H1 (cell line): ENCODE measurements at regions not wholly inside any gene's neighbourhood (a gene's known extent, or its start where the extent isn't known, plus 50 kb on each side); places are given as distances from the start of the nearest gene placed in this dataset.

ENCODE experiments used
- CTCF ChIA-PET: fragments of 300-600 bp; sonication (Branson Sonifier 250); formaldehyde crosslinking; loops from one replicate; lab custom pipeline; 2021; ENCODE audit not compliant: partially characterized antibody; lab: Charles Lee
- POLR2A ChIA-PET: fragments of 300-600 bp; sonication (Branson Sonifier 250); formaldehyde crosslinking; loops from one replicate; lab custom pipeline; 2021; ENCODE audit warnings: inconsistent platforms; ENCODE audit not compliant: partially characterized antibody; lab: Charles Lee
- DNase-seq, 2 experiments: peaks; one replicate each; pipeline versions ENCODE4 v3.0.0 to v3.0.0-alpha.2; 2010 to 2022; ENCODE audit warnings: low spot score in 2 of 2, low read depth in 1 of 2, mixed read lengths in 1 of 2
- FAIRE-seq: peaks from 2 replicates; lab custom pipeline; 2011; peaks lifted over from hg19 to GRCh38; lab: Jason Lieb, UNC
- H2AFZ ChIP-seq: 2 replicates; pipeline ENCODE4 v1.8.1; 2012; ENCODE audit warnings: low read length, inconsistent platforms
- H2AK5ac ChIP-seq: 2 replicates; pipeline ENCODE4 v1.6.1; 2013; ENCODE audit warnings: low read depth, low read length
- H2BK120ac ChIP-seq: replicated peaks from 2 replicates; pipeline ENCODE3; 2013; ENCODE audit warnings: low read depth, low read length, inconsistent platforms
- H2BK12ac ChIP-seq: 2 replicates; pipeline ENCODE4 v1.6.1; 2013; ENCODE audit warnings: low read depth, low read length
- H2BK15ac ChIP-seq: 2 replicates; pipeline ENCODE4 v1.6.1; 2013; ENCODE audit warnings: low read length
- H2BK20ac ChIP-seq: 2 replicates; pipeline ENCODE4 v1.6.1; 2013; ENCODE audit warnings: low read length
- H2BK5ac ChIP-seq: 2 replicates; pipeline ENCODE4 v1.6.1; 2013; ENCODE audit warnings: low read depth, low read length
- H3K14ac ChIP-seq: 2 replicates; pipeline ENCODE4 v1.6.1; 2013; ENCODE audit warnings: inconsistent platforms; ENCODE audit not compliant: insufficient read length
- H3K18ac ChIP-seq: 2 replicates; pipeline ENCODE4 v1.6.1; 2013; ENCODE audit warnings: low read length; ENCODE audit errors: extremely low read depth
- H3K23ac ChIP-seq: 2 replicates; pipeline ENCODE4 v1.6.1; 2013; ENCODE audit warnings: inconsistent platforms; ENCODE audit not compliant: insufficient read length
- H3K23me2 ChIP-seq: 2 replicates; pipeline ENCODE4 v1.6.1; 2013; ENCODE audit warnings: low read depth, low read length
- H3K27ac ChIP-seq: 2 replicates; pipeline ENCODE4 v1.6.1; 2011; ENCODE audit warnings: low read depth, low read length, inconsistent platforms
- H3K27me3 ChIP-seq, 4 experiments: replicated peaks in 1 of 4; 1 replicate in 1 of 4; 2 replicates in 3 of 4; pipeline versions ENCODE4 v1.6.1 to v1.8.1; 2011 to 2013; ENCODE audit warnings: low read length in 3 of 4, mild to moderate bottlenecking in 3 of 4, inconsistent platforms in 2 of 4, mixed read lengths in 2 of 4, moderate library complexity in 1 of 4; ENCODE audit not compliant: control insufficient read depth in 3 of 4, insufficient read depth in 3 of 4; ENCODE audit errors: extremely low read depth in 1 of 4
- H3K36me3 ChIP-seq, 4 experiments: 2 replicates each; pipeline versions ENCODE4 v1.6.1 to v1.8.1; 2011 to 2013; ENCODE audit warnings: mild to moderate bottlenecking in 4 of 4, low read length in 3 of 4, moderate library complexity in 2 of 4, control low read depth in 1 of 4, inconsistent platforms in 1 of 4; ENCODE audit not compliant: insufficient read depth in 4 of 4, control insufficient read depth in 2 of 4
- H3K4ac ChIP-seq: replicated peaks from 2 replicates; pipeline ENCODE3; 2013; ENCODE audit warnings: low read length, low read depth, mixed read lengths, inconsistent platforms; ENCODE audit not compliant: insufficient read length
- H3K4me1 ChIP-seq, 4 experiments: replicated peaks in 1 of 4; 1 replicate in 1 of 4; 2 replicates in 3 of 4; pipeline versions ENCODE4 v1.6.1 to v1.8.1; 2011 to 2013; ENCODE audit warnings: low read length in 3 of 4, inconsistent platforms in 2 of 4, mixed read lengths in 1 of 4; ENCODE audit not compliant: insufficient read depth in 4 of 4, control insufficient read depth in 3 of 4
- H3K4me2 ChIP-seq, 2 experiments: 2 replicates each; pipeline versions ENCODE4 v1.6.1 to v1.8.1; 2011 to 2013; ENCODE audit warnings: low read depth in 2 of 2, low read length in 2 of 2, control low read depth in 1 of 2, inconsistent platforms in 1 of 2, mild to moderate bottlenecking in 1 of 2; ENCODE audit not compliant: insufficient read depth in 1 of 2
- H3K4me3 ChIP-seq, 4 experiments: fragments of 200-600, 300-600 bp in 1 of 4; sonication (generic), shearing (Covaris generic), sonication (Bioruptor Twin) in 1 of 4; 2 replicates each; pipeline versions ENCODE4 v1.5.1 to v1.8.1; 2011 to 2016; ENCODE audit warnings: low read length in 4 of 4, low read depth in 3 of 4, control low read depth in 2 of 4, inconsistent platforms in 2 of 4, mild to moderate bottlenecking in 2 of 4, mixed read lengths in 1 of 4, moderate library complexity in 1 of 4; ENCODE audit not compliant: insufficient read depth in 2 of 4; ENCODE audit errors: extremely low read depth in 1 of 4
- H3K56ac ChIP-seq: replicated peaks from 2 replicates; pipeline ENCODE3; 2013; ENCODE audit warnings: low read depth, mild to moderate bottlenecking, mixed read lengths, low read length, inconsistent platforms; ENCODE audit not compliant: insufficient read length
- H3K79me1 ChIP-seq: 2 replicates; pipeline ENCODE4 v1.6.1; 2013; ENCODE audit warnings: low read depth, low read length, control low read depth
- H3K79me2 ChIP-seq, 2 experiments: 2 replicates each; pipeline versions ENCODE4 v1.6.1 to v1.8.1; 2012 to 2013; ENCODE audit warnings: low read length in 2 of 2, mild to moderate bottlenecking in 2 of 2, inconsistent platforms in 1 of 2; ENCODE audit not compliant: insufficient read depth in 2 of 2, control insufficient read depth in 1 of 2
- H3K9ac ChIP-seq, 4 experiments: replicated peaks in 1 of 4; 1 replicate in 1 of 4; 2 replicates in 3 of 4; pipeline versions ENCODE4 v1.6.1 to v1.8.1; 2011 to 2013; ENCODE audit warnings: low read depth in 3 of 4, low read length in 3 of 4, control low read depth in 2 of 4, mild to moderate bottlenecking in 2 of 4, moderate library complexity in 2 of 4, inconsistent platforms in 1 of 4; ENCODE audit errors: extremely low read depth in 1 of 4
- H3K9me3 ChIP-seq, 2 experiments: 2 replicates each; pipeline versions ENCODE4 v1.6.1 to v1.8.1; 2012 to 2013; ENCODE audit warnings: mild to moderate bottlenecking in 2 of 2, moderate library complexity in 2 of 2, control low read depth in 1 of 2, inconsistent platforms in 1 of 2, low read depth in 1 of 2, low read length in 1 of 2, mixed read lengths in 1 of 2; ENCODE audit not compliant: insufficient read depth in 2 of 2
- H4K20me1 ChIP-seq, 2 experiments: replicated peaks in 1 of 2; 2 replicates each; pipeline versions ENCODE3 to v1.8.1; 2011 to 2013; ENCODE audit warnings: inconsistent platforms in 2 of 2, low read length in 2 of 2, mild to moderate bottlenecking in 1 of 2; ENCODE audit not compliant: insufficient read depth in 2 of 2, control insufficient read depth in 1 of 2
- H4K5ac ChIP-seq: 2 replicates; pipeline ENCODE4 v1.6.1; 2013; ENCODE audit warnings: low read length, low read depth, mixed read lengths, inconsistent platforms; ENCODE audit not compliant: insufficient read length
- H4K8ac ChIP-seq: 2 replicates; pipeline ENCODE4 v1.8.0; 2013; ENCODE audit warnings: mild to moderate bottlenecking, moderate library complexity, low read length, inconsistent platforms; ENCODE audit not compliant: insufficient read depth; ENCODE audit errors: extremely low read depth
- H4K91ac ChIP-seq: replicated peaks from 2 replicates; pipeline ENCODE3; 2013; ENCODE audit warnings: low read length, mixed read lengths, inconsistent platforms; ENCODE audit not compliant: insufficient read length
- CBX8 ChIP-seq: fragments of 300-800, 300-1000 bp; sonication (generic); IDR thresholded peaks from 2 replicates; pipeline ENCODE4 v1.7.1; 2016; ENCODE audit warnings: low read depth, low read length, borderline replicate concordance
- PHF8 ChIP-seq: fragments of 200-600 bp; sonication (generic); conservative IDR thresholded peaks from 2 replicates; pipeline ENCODE4 v1.7.1; 2012; ENCODE audit warnings: low read depth, mild to moderate bottlenecking, inconsistent platforms, low read length, moderate library complexity
- WGBS, 2 experiments: shearing (Covaris generic) in 1 of 2; methylation state at CpG; one replicate each; pipeline versions ENCODE4 v1.1.6 to v1.1.7; 2013 to 2015; ENCODE audit warnings: low lambda C conversion rate in 2 of 2, mixed read lengths in 2 of 2, inconsistent platforms in 1 of 2, low coverage in 1 of 2, missing lambda C conversion rate in 1 of 2; ENCODE audit not compliant: insufficient replicate concordance in 2 of 2, insufficient coverage in 1 of 2, insufficient read length in 1 of 2; ENCODE audit errors: extremely low coverage in 1 of 2, missing lambda C conversion rate in 1 of 2; 5-methylcytosine and 5-hydroxymethylcytosine counted together

DNA sequence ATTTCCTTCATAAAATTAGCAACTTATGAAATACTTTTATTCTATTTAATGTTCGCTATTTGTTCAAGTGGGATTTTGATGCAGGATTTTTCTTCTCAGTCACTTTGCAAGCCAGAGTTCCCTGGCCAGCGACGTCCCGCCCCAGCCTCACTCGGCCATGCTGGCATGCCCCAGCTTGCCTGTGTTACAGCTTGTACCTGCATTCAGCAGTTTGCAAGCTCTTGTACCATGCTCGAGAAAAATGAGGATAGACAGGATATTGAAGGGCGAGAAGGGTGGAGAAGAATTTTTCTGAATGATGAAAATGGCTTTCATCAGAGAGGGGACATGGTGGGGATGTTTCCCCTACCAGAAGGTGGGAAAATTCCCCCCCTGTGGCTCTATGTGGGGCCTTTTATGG, 2180.2 kb upstream of the PCDH20 start:
- Histone ChIP-seq H2BK12ac (no peak overlapping the region), H2BK120ac (no peak overlapping the region), H3K9me3 (no peaks in the 10 kb centered on the region), H4K20me1 (no peaks in the 10 kb centered on the region), H2BK15ac (no peak overlapping the region), H3K79me1 (no peaks in the 10 kb centered on the region), H3K27ac (no peak overlapping the region), H2AK5ac (no peak overlapping the region), H3K36me3 (no peaks in the 10 kb centered on the region; a peak in 1 of 8 replicates), H3K4me2 (no peak overlapping the region), H3K79me2 (no peaks in the 10 kb centered on the region), H4K91ac (no peak overlapping the region), H3K56ac (no peak overlapping the region), H3K27me3 (no peaks in the 10 kb centered on the region), H3K9ac (no peak overlapping the region), H2BK20ac (no peak overlapping the region), H3K4me1 (no peaks in the 10 kb centered on the region), H3K14ac (no peak overlapping the region), H4K5ac (no peak overlapping the region), H4K8ac (no peak overlapping the region), H3K23ac (no peak overlapping the region), H2BK5ac (no peak overlapping the region), H3K18ac (no peak overlapping the region), H3K23me2 (no peaks in the 10 kb centered on the region; the same call in 1 of the 2 replicates), H3K4ac (no peak overlapping the region), H3K4me3 (no peak overlapping the region), H2AFZ (no peak overlapping the region; the same call in 1 of the 2 replicates)
- DNase-seq (no peak), FAIRE-seq (no peak)
- POLR2A ChIA-PET = no interaction called here
- 89% methylated on average over 7 of the region's 7 CpGs; no CpG with 5 or more reads in 1 of the 2 experiments for WGBS, 2 experiments
- CTCF ChIA-PET = no interaction called here
- no peak for TF ChIP-seq CBX8
- no peak for TF ChIP-seq PHF8
